ENCODE measurements at regions not wholly inside any gene's neighbourhood (a gene's known extent, or its start where the extent isn't known, plus 50 kb on each side); places are given as distances from the start of the nearest gene placed in this dataset.

- Mint-ChIP-seq H3K9me3 (peaks cover 0 to 7% of the 10 kb centered on the region in 2 donors), H3K4me3 (no peak overlapping the region), H3K27ac (no peak overlapping the region), H3K36me3 (no peaks in the 10 kb centered on the region), H3K4me1 (no peaks in the 10 kb centered on the region), H3K27me3 (no peaks in the 10 kb centered on the region)
- no peak for ATAC-seq (replicated peaks)
- DNase-seq, result no peak
Measured at GRCh38 chr3:64863226-64864212, 175.7 kb upstream of the ADAMTS9 start.

DNA sequence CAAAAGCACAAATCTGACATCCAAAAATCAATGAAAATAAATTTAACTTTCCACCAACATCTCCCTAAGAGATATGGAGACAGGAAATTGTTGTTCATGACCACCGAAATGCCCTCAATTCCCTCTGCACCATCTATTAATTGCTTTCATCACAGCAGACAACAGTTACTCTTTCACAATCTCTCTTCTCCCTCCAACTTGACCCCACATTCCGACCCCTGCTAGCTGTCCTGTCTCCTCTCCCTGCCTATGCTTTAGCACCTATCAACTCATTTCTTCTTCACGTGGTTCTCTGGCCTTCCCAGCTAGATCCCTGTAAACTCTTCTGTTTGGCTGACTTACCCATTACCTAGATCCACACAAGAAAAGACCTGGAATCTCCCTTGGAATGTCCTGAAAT lies 173.9 kb upstream of the ADAMTS9 start:
- H3K9me3 Mint-ChIP-seq, result peaks cover 0 to 7% of the 10 kb centered on the region in 2 donors
- no peak overlapping the region for H3K27ac Mint-ChIP-seq
- no peak for ATAC-seq (replicated peaks)
- H3K4me3 Mint-ChIP-seq, result no peak overlapping the region
- H3K27me3 Mint-ChIP-seq, result no peaks in the 10 kb centered on the region
- no peaks in the 10 kb centered on the region for H3K36me3 Mint-ChIP-seq
- H3K4me1 Mint-ChIP-seq, result no peaks in the 10 kb centered on the region
- no peak for DNase-seq

GRCh38 chr3:64860536-64860870 lies 172.7 kb upstream of the ADAMTS9 start:
- Mint-ChIP-seq H3K36me3 (no peaks in the 10 kb centered on the region), H3K27ac (no peak overlapping the region), H3K4me3 (no peak overlapping the region), H3K27me3 (no peaks in the 10 kb centered on the region), H3K4me1 (no peaks in the 10 kb centered on the region), H3K9me3 (peaks cover 0 to 7% of the 10 kb centered on the region in 2 donors)
- DNase-seq (no peak), ATAC-seq (replicated peaks) (no peak)

DNA sequence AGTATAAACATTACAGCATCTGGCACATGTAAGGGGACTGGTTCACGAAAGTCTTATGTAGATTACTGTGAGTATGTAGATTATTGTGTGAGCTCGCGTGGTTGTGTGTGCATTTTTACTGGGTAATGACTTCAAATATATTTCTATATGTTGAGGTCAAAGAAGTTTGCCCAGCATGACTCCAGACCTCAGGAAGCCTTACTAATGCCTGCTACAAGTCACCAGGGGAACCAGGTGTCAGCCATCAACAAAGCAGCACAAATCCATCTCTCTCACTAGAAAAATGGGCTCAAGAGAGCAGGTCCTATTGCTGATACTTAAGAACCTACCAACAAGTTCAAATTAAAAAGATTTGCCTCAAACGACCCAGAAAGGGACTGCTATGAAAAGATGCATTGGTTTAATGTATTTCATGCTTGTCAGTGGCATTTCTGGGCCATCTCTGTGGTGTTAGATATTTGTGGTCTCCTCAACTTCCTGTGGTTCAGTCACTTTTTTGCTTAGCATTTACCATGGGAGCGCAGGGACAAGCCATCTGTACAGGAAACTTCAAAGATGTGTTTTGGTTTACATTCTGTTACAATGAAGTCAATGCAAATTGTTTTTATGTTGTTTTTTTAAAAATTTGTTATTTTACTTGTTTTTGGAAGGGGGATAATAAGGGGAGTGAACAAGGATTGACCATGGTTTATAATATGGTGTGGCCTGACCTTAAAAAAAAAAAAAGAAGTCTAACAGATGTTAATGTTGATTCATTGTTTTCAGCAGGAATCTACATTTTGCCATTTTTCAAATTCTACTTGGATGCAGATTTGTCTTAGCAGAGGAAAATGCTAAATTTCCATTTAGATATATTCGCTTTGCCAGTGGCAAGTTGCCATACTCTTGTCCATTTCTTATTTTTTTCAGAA lies 172.1 kb upstream of the ADAMTS9 start:
- H3K4me1 Mint-ChIP-seq, result no peaks in the 10 kb centered on the region
- DNase-seq (no peak), ATAC-seq (replicated peaks) (no peak)
- H3K27ac Mint-ChIP-seq, result no peak overlapping the region
- no peak overlapping the region for H3K4me3 Mint-ChIP-seq
- H3K9me3 Mint-ChIP-seq, result peaks cover 0 to 7% of the 10 kb centered on the region in 2 donors
- no peaks in the 10 kb centered on the region for H3K36me3 Mint-ChIP-seq
- no peaks in the 10 kb centered on the region for H3K27me3 Mint-ChIP-seq

GRCh38 chr3:64856977-64857516 lies 169.2 kb upstream of the ADAMTS9 start:
- H3K36me3 Mint-ChIP-seq, result no peaks in the 10 kb centered on the region
- H3K27me3 Mint-ChIP-seq, result no peaks in the 10 kb centered on the region
- no peaks in the 10 kb centered on the region for H3K4me1 Mint-ChIP-seq
- no peak for DNase-seq
- peaks cover 0 to 7% of the 10 kb centered on the region in 2 donors for H3K9me3 Mint-ChIP-seq
- no peak for ATAC-seq (replicated peaks)
- no peak overlapping the region for H3K27ac Mint-ChIP-seq
- no peak overlapping the region for H3K4me3 Mint-ChIP-seq

DNA sequence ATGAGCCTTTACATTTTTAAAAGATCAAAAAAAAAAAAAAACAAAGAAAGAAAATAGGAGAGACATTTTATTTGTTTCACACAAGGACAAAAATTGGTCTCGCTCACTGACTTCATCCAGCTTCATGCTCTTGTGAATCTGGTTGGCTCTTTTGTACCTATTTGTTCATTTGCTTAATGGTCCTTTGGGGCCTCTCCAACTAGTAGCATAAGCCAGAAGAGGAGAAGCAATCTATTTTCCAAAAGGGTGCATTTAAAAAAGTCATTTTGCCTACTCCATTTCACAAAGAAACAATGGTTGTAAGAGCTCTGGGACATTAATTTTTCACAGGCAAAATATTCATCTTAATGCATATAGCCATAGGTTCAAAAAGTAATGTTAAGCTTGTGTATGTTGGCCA lies 168.3 kb upstream of the ADAMTS9 start:
- Mint-ChIP-seq H3K27ac (no peak overlapping the region), H3K36me3 (no peaks in the 10 kb centered on the region), H3K4me1 (no peaks in the 10 kb centered on the region), H3K4me3 (no peak overlapping the region), H3K27me3 (no peaks in the 10 kb centered on the region), H3K9me3 (peaks cover 0 to 4% of the 10 kb centered on the region in 2 donors)
- ATAC-seq (replicated peaks), result no peak
- DNase-seq, result no peak

DNA sequence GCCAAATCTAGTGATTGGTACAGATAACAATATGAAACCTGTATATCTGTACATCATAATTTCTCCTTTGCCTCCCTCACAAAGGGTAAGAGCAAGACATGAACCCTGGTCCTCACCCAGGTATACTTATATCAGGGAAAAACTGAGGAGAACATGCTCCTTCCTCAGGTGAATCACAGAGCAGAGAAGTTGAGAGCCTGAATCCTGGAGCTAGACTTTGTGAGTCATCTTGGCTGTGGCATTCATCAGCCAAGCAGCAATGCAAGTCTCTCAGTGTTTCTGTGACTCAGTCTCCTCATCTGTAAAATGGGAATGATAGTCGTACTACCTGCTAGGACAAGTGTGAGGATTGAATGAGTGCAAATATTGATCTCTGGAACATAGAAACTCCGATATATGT lies 165.7 kb upstream of the ADAMTS9 start:
- Mint-ChIP-seq H3K4me3 (no peak overlapping the region), H3K27ac (no peak overlapping the region), H3K4me1 (no peaks in the 10 kb centered on the region), H3K27me3 (no peaks in the 10 kb centered on the region), H3K9me3 (no peaks in the 10 kb centered on the region), H3K36me3 (no peaks in the 10 kb centered on the region)
- ATAC-seq (replicated peaks) (no peak), DNase-seq (no peak)

DNA sequence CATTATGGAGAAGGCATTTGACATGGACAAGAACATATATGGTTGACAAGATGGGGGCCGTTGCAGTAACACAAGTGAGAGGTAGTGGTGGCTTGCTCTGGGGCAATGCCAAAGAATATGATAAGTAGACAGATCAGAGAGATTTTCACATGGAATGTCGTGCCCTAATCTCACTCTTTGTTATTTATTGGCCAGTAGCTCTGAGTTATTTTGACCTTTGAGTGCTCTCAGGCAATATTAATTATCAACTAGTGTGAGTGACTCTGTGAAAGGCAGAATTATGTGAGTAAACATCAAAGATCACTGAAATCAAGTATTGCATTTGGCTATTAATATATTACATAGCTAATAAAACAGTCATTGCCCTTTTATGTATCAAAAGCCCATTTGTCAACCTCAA lies 164.9 kb upstream of the ADAMTS9 start:
- H3K4me3 Mint-ChIP-seq, result no peak overlapping the region
- H3K4me1 Mint-ChIP-seq, result no peaks in the 10 kb centered on the region
- no peaks in the 10 kb centered on the region for H3K9me3 Mint-ChIP-seq
- H3K27me3 Mint-ChIP-seq, result no peaks in the 10 kb centered on the region
- H3K36me3 Mint-ChIP-seq, result no peaks in the 10 kb centered on the region
- ATAC-seq (replicated peaks), result no peak
- H3K27ac Mint-ChIP-seq, result no peak overlapping the region
- DNase-seq, result no peak

GRCh38 chr3:64848822-64849221 lies 161.0 kb upstream of the ADAMTS9 start:
- H3K9me3 Mint-ChIP-seq, result peaks cover 6 to 8% of the 10 kb centered on the region in 2 donors
- DNase-seq (no peak), ATAC-seq (replicated peaks) (no peak)
- H3K4me1 Mint-ChIP-seq, result no peaks in the 10 kb centered on the region
- no peaks in the 10 kb centered on the region for H3K27me3 Mint-ChIP-seq
- H3K36me3 Mint-ChIP-seq, result peaks cover 0 to 2% of the 10 kb centered on the region in 2 donors
- H3K27ac Mint-ChIP-seq, result no peak overlapping the region
- no peak overlapping the region for H3K4me3 Mint-ChIP-seq

- H3K27me3 Mint-ChIP-seq, result no peaks in the 10 kb centered on the region
- H3K9me3 Mint-ChIP-seq, result peaks cover 6 to 8% of the 10 kb centered on the region in 2 donors
- DNase-seq (no peak), ATAC-seq (replicated peaks) (no peak)
- H3K4me3 Mint-ChIP-seq, result no peak overlapping the region
- H3K27ac Mint-ChIP-seq, result no peak overlapping the region
- no peaks in the 10 kb centered on the region for H3K4me1 Mint-ChIP-seq
- peaks cover 0 to 2% of the 10 kb centered on the region in 2 donors for H3K36me3 Mint-ChIP-seq
Measured at GRCh38 chr3:64848127-64848800, 160.5 kb upstream of the ADAMTS9 start.

- ATAC-seq (replicated peaks) (no peak), DNase-seq (no peak)
- Mint-ChIP-seq H3K4me3 (no peak overlapping the region), H3K4me1 (no peaks in the 10 kb centered on the region), H3K27ac (no peak overlapping the region), H3K9me3 (peaks cover 6 to 8% of the 10 kb centered on the region in 2 donors), H3K36me3 (peaks cover 0 to 2% of the 10 kb centered on the region in 2 donors), H3K27me3 (no peaks in the 10 kb centered on the region)
Measured at GRCh38 chr3:64844558-64844957, 156.8 kb upstream of the ADAMTS9 start.

- peaks cover 0 to 3% of the 10 kb centered on the region in 2 donors for H3K9me3 Mint-ChIP-seq
- no peaks in the 10 kb centered on the region for H3K27me3 Mint-ChIP-seq
- H3K4me3 Mint-ChIP-seq, result no peak overlapping the region
- ATAC-seq (replicated peaks), result no peak
- no peak for DNase-seq
- H3K36me3 Mint-ChIP-seq, result no peaks in the 10 kb centered on the region
- H3K4me1 Mint-ChIP-seq, result no peaks in the 10 kb centered on the region
- H3K27ac Mint-ChIP-seq, result no peak overlapping the region
Measured at GRCh38 chr3:64837986-64838735, 150.4 kb upstream of the ADAMTS9 start.

- peaks cover 0 to 3% of the 10 kb centered on the region in 2 donors for H3K9me3 Mint-ChIP-seq
- no peak overlapping the region for H3K27ac Mint-ChIP-seq
- H3K4me3 Mint-ChIP-seq, result no peak overlapping the region
- no peaks in the 10 kb centered on the region for H3K36me3 Mint-ChIP-seq
- no peaks in the 10 kb centered on the region for H3K4me1 Mint-ChIP-seq
- DNase-seq (no peak), ATAC-seq (replicated peaks) (no peak)
- no peaks in the 10 kb centered on the region for H3K27me3 Mint-ChIP-seq
Measured at GRCh38 chr3:64837126-64837738, 149.4 kb upstream of the ADAMTS9 start.

Measured in stimulated activated naive B cell treated with anti-CD40 and anti-IgM and Interleukin-4, amounts not matched to agents 10 μg/mL and 1 μg/mL and 100 μg/mL, for 72 hours (primary cell).